Islet of Langerhans (tissue), 1 donor: ENCODE measurements at regions not wholly inside any gene's neighbourhood (a gene's known extent, or its start where the extent isn't known, plus 50 kb on each side); places are given as distances from the start of the nearest gene placed in this dataset.
"Not testable (repeated sequence)": the region's sequence is repeated elsewhere in the genome, so short reads cannot be mapped to it uniquely, and the experiment has no call there.

ENCODE experiments used
- FAIRE-seq: peaks from one replicate; lab custom pipeline; 2011; peaks lifted over from hg19 to GRCh38; lab: Jason Lieb, UNC

- no peak for FAIRE-seq
Measured at GRCh38 chr7:10473569-10473968, 500.1 kb upstream of the PHF14 start.

DNA sequence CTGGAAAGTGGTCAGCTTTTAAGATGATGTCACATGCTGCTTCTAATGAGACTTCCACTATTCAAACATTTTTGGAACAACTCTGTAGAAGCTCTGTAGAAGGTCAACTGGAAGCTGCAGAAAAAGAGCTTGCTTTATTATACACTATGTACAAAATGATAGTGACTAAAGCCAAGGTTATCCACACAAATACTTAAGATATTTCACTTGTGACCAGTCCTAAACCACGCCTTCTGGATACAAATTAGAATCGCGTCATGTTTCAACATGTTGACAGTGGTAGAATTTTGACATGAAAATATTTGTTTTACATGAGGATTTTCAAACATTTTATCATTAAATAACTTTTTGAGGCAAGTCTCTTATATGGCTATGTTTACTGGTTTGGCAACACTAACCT, 499.6 kb upstream of the PHF14 start:
- no peak for FAIRE-seq

DNA sequence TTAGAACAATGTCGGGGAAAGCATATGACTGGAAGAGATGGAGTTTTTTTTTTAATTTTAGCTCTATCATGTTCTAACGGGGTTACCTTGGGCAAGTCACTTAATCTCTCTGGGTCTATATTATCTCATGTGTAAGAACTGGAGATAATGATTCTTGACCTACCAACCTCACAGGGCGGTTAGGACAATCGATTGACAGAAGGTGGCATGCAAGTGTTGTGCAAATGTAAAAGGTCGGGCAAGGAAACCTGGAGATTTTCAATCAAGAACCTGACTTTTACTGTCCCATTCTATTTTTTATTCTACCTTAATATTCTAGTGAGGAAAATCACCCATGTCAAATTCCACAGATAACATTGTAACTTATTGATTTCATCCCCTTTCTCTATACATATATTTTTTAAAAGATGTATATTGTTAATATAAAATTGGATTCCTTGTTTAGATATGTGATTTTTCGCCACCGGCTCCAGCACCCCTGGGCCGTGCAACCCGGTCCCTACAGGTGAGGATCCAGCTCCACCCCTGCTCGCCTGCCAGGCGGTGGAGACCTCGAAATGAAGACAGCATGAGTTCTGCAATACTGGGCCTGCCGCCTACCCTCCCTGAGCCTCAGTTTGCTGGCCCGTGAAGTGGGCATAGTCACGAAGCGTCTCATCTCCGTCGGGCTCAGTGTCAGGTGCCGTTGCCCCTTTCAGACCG, 497.6 kb upstream of the PHF14 start:
- no peak for FAIRE-seq

DNA sequence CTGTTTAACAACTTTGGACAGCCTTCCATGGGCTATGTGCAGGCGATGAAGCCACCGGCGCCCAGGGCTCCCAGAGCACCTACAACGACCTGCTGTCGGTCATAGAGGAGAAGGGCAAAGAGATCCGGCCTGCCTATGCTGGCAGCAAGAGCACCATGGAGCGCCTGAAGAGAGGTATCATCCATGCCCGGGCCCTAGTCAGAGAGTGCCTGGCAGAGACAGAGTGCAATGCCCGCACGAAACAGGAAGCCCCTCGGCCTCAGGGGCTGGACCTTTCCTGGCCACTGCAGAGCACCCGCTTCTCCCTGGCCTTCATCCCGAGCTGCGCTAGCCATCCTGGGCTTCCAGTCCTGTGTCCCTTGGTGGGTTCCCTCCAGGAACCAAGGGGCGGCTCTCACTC, 497.0 kb upstream of the PHF14 start:
- no peak for FAIRE-seq

- no peak for FAIRE-seq
Measured at GRCh38 chr7:10483671-10484070, 490.0 kb upstream of the PHF14 start.

GRCh38 chr7:10484767-10485166, 488.9 kb upstream of the PHF14 start:
- no peak for FAIRE-seq

DNA sequence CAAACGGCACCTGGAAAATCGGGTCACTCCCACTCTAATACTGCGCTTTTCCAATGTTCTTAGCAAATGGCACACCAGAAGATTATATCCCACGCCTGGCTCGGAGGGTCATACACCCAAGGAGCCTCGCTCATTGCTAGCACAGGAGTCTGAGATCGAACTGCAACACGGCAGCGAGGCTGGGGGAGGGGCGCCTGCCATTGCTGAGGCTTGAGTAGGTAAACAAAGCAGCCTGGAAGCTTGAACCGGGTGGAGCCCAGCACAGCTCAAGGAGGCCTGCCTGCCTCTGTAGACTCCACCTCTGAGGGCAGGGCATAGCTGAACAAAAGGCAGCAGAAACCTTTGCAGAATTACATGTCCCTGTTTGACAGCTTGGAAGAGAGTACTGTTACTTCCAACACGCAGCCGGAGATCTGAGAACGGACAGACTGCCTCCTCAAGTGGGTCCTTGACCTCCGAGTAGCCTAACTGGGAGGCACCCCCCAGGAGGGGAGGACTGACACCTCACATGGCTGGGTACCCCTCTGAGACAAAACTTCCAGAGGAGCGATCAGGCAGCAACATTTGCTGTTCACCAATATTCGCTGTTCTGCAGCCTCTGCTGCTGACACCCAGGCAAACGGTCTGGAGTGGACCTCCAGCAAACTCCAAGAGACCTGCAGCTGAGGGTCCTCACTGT, 472.3 kb upstream of the PHF14 start:
- not testable (repeated sequence) for FAIRE-seq

DNA sequence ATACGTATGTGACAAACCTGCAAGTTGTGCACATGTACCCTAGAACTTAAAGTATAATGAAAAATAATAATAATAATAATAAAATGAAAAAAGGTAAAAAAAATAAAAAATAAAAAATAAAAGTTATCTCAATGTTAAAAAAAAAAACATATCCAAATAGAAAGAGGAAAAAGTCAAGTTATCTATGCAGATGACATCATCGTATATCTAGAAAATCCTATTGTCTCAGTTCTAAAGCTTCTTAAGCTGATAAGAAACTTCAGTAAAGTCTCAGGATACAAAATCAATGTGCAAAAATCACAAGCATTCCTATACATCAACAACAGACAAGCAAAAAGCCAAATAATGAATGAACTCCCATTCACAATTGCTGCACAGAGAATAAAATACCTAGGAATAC, 466.6 kb upstream of the PHF14 start:
- no peak for FAIRE-seq

GRCh38 chr7:10521306-10521705, 452.4 kb upstream of the PHF14 start:
- FAIRE-seq = no peak

DNA sequence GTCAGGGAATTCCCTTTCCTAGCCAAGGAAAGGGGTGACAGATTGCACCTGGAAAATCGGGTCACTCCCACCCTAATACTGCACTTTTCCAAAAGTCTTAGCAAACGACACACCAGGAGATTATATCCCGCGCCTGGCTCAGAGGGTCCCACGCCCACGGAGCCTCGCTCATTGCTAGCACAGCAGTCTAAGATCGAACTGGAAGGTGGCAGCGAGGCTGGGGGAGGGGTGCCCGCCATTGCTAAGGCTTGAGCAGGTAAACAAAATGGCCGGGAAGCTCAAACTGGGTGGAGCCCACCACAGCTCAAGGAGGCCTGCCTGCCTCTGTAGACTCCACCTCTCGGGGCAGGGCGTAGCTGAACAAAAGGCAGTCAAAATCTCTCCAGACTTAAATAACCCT, 440.2 kb upstream of the PHF14 start:
- not testable (repeated sequence) for FAIRE-seq

DNA sequence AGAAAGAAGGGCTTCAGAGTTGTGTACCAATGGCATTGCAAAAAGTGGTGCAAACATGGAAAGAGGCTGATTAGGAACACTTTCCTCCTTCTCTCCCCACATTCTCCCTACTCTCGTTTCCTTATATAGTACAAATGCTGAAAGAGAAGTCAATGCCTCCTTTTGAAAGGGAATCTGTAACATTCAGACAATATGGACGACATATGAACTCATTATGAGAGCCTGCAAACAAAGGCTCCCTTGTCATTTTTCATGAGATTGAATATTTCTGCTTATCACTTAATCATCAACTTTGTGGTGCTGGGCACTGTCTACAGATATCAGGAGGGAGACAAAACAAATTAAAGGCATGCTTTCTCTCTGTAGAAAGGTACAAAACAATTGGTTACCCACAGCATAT, 437.1 kb upstream of the PHF14 start:
- FAIRE-seq = no peak

GRCh38 chr7:10537764-10538163, 435.9 kb upstream of the PHF14 start:
- no peak for FAIRE-seq

DNA sequence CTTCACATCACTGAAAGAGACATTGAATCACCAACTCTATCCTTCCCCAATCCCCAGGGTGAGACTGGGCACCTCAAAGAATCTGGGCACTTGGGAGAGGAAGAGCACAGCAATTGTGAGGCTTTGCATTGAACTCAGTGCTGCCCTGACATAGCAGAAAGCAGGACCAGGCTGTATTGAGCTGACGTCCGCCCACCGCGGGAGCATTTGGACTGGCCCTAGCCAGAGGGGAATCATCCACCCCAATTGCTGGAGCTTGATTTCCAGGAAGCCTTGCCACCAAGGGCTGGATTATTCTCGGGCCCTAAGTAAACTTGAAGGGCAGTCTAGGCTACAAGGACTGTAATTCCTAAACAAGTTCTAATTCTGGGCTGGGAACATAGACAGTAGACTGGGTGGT, 416.3 kb upstream of the PHF14 start:
- FAIRE-seq = no peak

DNA sequence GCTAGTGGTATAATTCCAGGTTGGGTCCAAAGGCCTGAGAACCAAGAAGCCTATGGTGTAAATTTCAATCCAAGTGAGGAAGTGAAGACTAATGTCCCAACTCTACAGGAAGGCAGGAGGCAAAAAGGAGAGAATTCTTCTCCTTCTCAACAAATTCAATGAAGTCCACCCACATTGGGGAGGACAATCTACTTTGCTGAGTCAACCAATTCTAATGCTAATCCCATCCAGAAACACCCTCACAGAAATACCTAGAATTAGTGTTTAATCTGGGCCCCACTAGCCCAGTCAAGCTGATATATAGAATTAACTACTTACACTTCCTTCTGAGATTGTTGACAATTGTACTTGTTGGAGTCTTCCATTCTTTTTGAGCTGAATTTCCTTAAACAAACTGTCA, 413.2 kb upstream of the PHF14 start:
- FAIRE-seq = no peak

DNA sequence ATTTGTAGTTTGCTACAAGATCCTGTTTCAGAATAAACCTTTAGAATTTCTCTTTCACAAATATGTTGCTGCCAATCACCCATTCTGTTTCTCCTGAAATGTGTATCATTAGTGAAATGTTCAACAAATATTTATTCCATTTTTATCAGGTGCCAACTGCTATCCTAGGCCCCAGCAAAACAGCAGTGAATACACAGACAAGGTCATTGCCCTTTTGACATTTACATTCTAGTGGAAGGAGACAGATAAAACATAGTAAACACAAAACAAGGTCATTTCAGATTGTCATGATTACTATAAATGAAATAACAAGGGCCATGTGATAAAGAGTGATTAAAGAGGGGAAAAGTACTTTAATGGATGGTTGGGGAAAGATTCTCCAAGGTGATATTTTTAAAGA, 404.8 kb upstream of the PHF14 start:
- no peak for FAIRE-seq

DNA sequence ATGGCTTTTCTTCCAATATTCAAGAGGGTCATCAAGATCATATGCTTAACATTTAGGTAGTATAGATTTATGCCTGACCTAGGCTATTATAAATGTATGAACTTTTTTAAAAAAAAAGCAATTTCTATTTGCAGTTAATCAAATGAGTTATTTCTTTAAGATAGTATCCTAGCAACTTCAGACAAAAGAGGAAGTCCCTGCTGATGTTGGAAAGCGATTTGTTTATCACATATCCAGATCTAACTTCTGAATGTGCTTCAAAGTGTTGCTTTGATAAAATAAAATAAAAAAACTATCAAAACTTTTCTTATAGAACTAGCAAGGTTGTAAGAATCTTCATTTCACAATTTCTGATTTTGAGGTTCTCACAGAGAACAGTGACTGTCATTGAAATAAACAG, 401.9 kb upstream of the PHF14 start:
- FAIRE-seq = no peak

GRCh38 chr7:10577866-10578374, 395.8 kb upstream of the PHF14 start:
- FAIRE-seq = no peak

DNA sequence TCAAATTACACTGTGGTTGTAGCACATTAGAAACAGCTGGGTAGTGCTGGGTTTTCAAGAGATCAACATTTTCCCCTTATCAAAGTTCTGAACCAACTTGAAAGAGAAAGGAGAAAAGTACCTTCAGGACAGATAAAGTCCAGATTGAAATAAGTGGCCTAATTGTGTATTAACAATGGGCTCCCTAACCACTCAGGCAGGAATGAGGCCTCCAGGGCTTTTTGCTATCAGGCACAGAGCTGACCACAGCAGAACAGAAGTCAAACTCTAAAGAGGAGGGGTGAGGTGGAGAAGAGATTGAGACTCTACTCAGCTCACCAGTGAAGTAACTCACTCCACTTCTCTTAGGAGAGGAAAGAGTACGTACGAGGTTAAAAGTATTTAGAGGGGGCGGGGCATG, 394.1 kb upstream of the PHF14 start:
- FAIRE-seq = no peak

- no peak for FAIRE-seq
Measured at GRCh38 chr7:10584886-10585285, 388.8 kb upstream of the PHF14 start.

GRCh38 chr7:10588084-10588483, 385.6 kb upstream of the PHF14 start:
- no peak for FAIRE-seq

DNA sequence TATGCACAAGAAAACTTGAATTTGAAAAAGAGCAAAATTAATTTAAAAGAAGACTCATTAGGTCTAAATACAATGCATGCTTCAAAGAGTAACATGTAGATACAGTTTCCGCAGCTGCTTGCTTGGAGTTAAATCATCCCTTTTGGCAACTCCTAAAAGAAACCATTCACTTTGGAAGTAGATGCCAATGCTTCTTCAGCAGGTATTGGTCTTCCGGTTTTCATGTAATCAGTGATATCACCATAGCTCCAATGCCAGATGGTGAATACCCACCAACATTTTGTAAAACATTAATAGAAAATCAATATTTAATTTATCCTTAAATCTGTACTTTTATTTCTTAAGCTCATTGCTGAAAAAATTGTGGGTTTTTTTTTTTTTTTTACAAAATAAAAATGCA, 381.1 kb upstream of the PHF14 start:
- no peak for FAIRE-seq

- FAIRE-seq = no peak
Measured at GRCh38 chr7:10593080-10593479, 380.6 kb upstream of the PHF14 start.

GRCh38 chr7:10596827-10597226, 376.8 kb upstream of the PHF14 start:
- FAIRE-seq = no peak

- FAIRE-seq = no peak
Measured at GRCh38 chr7:10604128-10604527, 369.5 kb upstream of the PHF14 start.
